Endothelial cell of umbilical vein (primary cell): ENCODE measurements at regions not wholly inside any gene's neighbourhood (a gene's known extent, or its start where the extent isn't known, plus 50 kb on each side); places are given as distances from the start of the nearest gene placed in this dataset.

Source experiments
- BruUV-seq: library from RNA; stranded (reverse); fragments of 400-500 nt; replicated peaks from 2 replicates; lab custom pipeline; 2021; lab: Mats Ljungman, UMichigan
- CTCF ChIA-PET: fragments of 300-600, 350-600 bp; sonication (Branson Sonifier 250); formaldehyde crosslinking; loops from one replicate; lab custom pipeline; 2021; ENCODE audit warnings: antibody characterized with exemption, inconsistent platforms; lab: Charles Lee
- POLR2A ChIA-PET: fragments of 300-600, 350-600 bp; sonication (Branson Sonifier 250); formaldehyde crosslinking; loops from one replicate; lab custom pipeline; 2021; ENCODE audit warnings: antibody characterized with exemption, inconsistent platforms; lab: Charles Lee
- DNase-seq: peaks from one replicate; pipeline ENCODE4 v3.0.0-alpha.2; 2011; ENCODE audit warnings: low read depth, low spot score
- FAIRE-seq: peaks from 2 replicates; lab custom pipeline; 2011; peaks lifted over from hg19 to GRCh38; lab: Jason Lieb, UNC
- H2AFZ ChIP-seq: 2 replicates; pipeline ENCODE4 v1.6.0; 2012; ENCODE audit warnings: low read depth, low read length, control low read depth, inconsistent platforms
- H3K27ac ChIP-seq: 2 replicates; pipeline ENCODE4 v1.5.1; 2011; ENCODE audit warnings: low read depth, mild to moderate bottlenecking, control low read depth, low read length, moderate library complexity; ENCODE audit not compliant: insufficient read depth
- H3K27me3 ChIP-seq, 2 experiments: 2 replicates each; pipeline versions ENCODE4 v1.6.0 to v1.6.1; 2011; ENCODE audit warnings: low read length in 2 of 2, mixed read lengths in 1 of 2; ENCODE audit not compliant: control insufficient read depth in 2 of 2, insufficient read depth in 2 of 2
- H3K36me3 ChIP-seq, 2 experiments: 2 replicates in 1 of 2; 3 replicates in 1 of 2; pipeline ENCODE4 v1.5.1; 2011; ENCODE audit warnings: low read length in 2 of 2, mild to moderate bottlenecking in 1 of 2, moderate library complexity in 1 of 2; ENCODE audit not compliant: control insufficient read depth in 2 of 2, insufficient read depth in 2 of 2; ENCODE audit errors: extremely low read depth in 1 of 2
- H3K4me1 ChIP-seq: 3 replicates; pipeline ENCODE4 v1.5.1; 2011; ENCODE audit warnings: mild to moderate bottlenecking, low read length; ENCODE audit not compliant: control insufficient read depth, insufficient read depth; ENCODE audit errors: extremely low read depth
- H3K4me2 ChIP-seq: 2 replicates; pipeline ENCODE4 v1.6.1; 2011; ENCODE audit warnings: low read length, control low read depth, mixed read lengths; ENCODE audit not compliant: insufficient read depth
- H3K4me3 ChIP-seq, 3 experiments: fragments of 200-600 bp in 1 of 3; sonication (generic), shearing (Covaris generic) in 1 of 3; replicated peaks in 1 of 3; 2 replicates each; pipeline ENCODE4 v1.5.1; 2011 to 2016; ENCODE audit warnings: control low read depth in 3 of 3, low read length in 3 of 3, mild to moderate bottlenecking in 2 of 3, inconsistent platforms in 1 of 3, low read depth in 1 of 3, moderate library complexity in 1 of 3; ENCODE audit not compliant: insufficient read depth in 1 of 3
- H3K79me2 ChIP-seq: 2 replicates; pipeline ENCODE4 v1.6.0; 2012; ENCODE audit warnings: low read length, inconsistent platforms; ENCODE audit not compliant: control insufficient read depth, insufficient read depth
- H3K9ac ChIP-seq: replicated peaks from 2 replicates; pipeline ENCODE3; 2011; ENCODE audit warnings: low read length, control low read depth; ENCODE audit not compliant: insufficient read depth; ENCODE audit errors: extremely low read depth
- H3K9me1 ChIP-seq: replicated peaks from 3 replicates; pipeline ENCODE4 v1.6.0; 2011; ENCODE audit warnings: mild to moderate bottlenecking, low read length; ENCODE audit not compliant: control insufficient read depth, insufficient read depth; ENCODE audit errors: extremely low read depth
- H3K9me3 ChIP-seq: replicated peaks from 2 replicates; pipeline ENCODE4 v1.5.1; 2012; ENCODE audit warnings: low read length, inconsistent platforms; ENCODE audit not compliant: control insufficient read depth, insufficient read depth
- H4K20me1 ChIP-seq: replicated peaks from 2 replicates; pipeline ENCODE3; 2011; ENCODE audit warnings: mild to moderate bottlenecking, low read length; ENCODE audit not compliant: control insufficient read depth, insufficient read depth; ENCODE audit errors: extremely low read depth
- EZH2 ChIP-seq: IDR thresholded peaks from 2 replicates; pipeline ENCODE4 v1.6.1; 2012; ENCODE audit warnings: borderline replicate concordance, low read depth, mild to moderate bottlenecking, moderate library complexity, low read length, inconsistent platforms; ENCODE audit not compliant: severe bottlenecking
- FOS ChIP-seq: IDR thresholded peaks from 2 replicates; pipeline ENCODE4 v1.6.1; 2011; ENCODE audit warnings: mild to moderate bottlenecking, low read length, moderate library complexity, borderline replicate concordance; ENCODE audit not compliant: insufficient read depth
- GATA2 ChIP-seq: IDR thresholded peaks from 2 replicates; pipeline ENCODE4 v1.7.0; 2011; ENCODE audit warnings: low read depth, mild to moderate bottlenecking, moderate library complexity, mixed read lengths, low read length; ENCODE audit not compliant: insufficient read length, insufficient read depth
- MYC ChIP-seq: IDR thresholded peaks from one replicate; pipeline ENCODE4 v1.6.1; 2011; ENCODE audit warnings: mild to moderate bottlenecking, low read depth, low read length
- POLR2AphosphoS5 ChIP-seq: IDR thresholded peaks from 2 replicates; pipeline ENCODE4 v1.6.1; 2012; ENCODE audit warnings: low read depth, mild to moderate bottlenecking, control low read depth, low read length, moderate library complexity; ENCODE audit not compliant: insufficient read depth
- dilution Hi-C: fragments of 300-500 bp; cut with MboI; formaldehyde crosslinking; loops from one replicate; pipeline ENCODE4 v1.15.0; 2019; ENCODE audit warnings: low sequenced_read_pairs; ENCODE audit not compliant: extremely low pct_ligation_motif_present
- intact Hi-C: fragments of 100-400 bp; cut with micrococcal nuclease; formaldehyde crosslinking; loops from one replicate; pipeline ENCODE4 v1.10.0; 2022
- TF ChIP-seq, protein P1 (sequence below): IDR thresholded peaks from 2 replicates; pipeline ENCODE4 v1.6.1; 2011; ENCODE audit not compliant: insufficient read depth, insufficient read length
- TF ChIP-seq, protein P2 (sequence below), 2 donors: IDR thresholded peaks; 1 replicate in 1 of 2; 2 replicates in 1 of 2; pipeline ENCODE4 v1.5.1; 2011; ENCODE audit warnings: low read length in 2 of 2, mild to moderate bottlenecking in 2 of 2, moderate library complexity in 2 of 2, control low read depth in 1 of 2, inconsistent platforms in 1 of 2, low read depth in 1 of 2; ENCODE audit not compliant: insufficient read depth in 1 of 2; ENCODE audit errors: extremely low read depth in 1 of 2

DNA sequence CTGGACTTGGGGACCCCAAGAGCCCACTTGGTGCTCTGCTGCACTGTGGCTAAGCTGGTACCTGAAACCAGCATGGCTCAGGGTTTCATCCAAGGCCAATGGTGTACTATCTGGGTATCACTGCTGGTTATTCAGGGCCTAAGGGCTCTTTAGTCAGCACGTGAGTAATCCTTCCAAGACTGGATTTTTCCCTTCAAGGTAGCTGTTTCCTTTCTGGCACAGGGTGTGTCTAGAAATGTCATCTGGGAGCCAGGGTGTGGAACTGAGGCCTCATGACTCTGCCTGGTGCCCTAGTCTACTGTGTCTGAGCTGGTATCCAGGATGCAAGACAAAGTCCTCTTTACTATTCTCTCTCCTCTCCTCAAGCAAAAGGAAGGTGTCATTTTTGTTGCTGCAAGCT is 99.0 kb upstream of the QRFPR start:
- H3K79me2 ChIP-seq, result no peaks in the 10 kb centered on the region
- no peak overlapping the region for H3K9ac ChIP-seq
- no peak overlapping the region for H3K27ac ChIP-seq
- no TSS peak for BruUV-seq
- ChIA-PET POLR2A (no interaction called here), CTCF (no interaction called here)
- H2AFZ ChIP-seq, result no peak overlapping the region
- peaks cover 0 to 3% of the 10 kb centered on the region in 2 experiments for H3K27me3 ChIP-seq
- H3K36me3 ChIP-seq, result no peaks in the 10 kb centered on the region
- no peak for FAIRE-seq
- H3K4me1 ChIP-seq, result no peaks in the 10 kb centered on the region
- H3K4me3 ChIP-seq, result no peak overlapping the region
- H3K4me2 ChIP-seq, result no peak overlapping the region
- no peaks in the 10 kb centered on the region for H4K20me1 ChIP-seq
- DNase-seq, result no peak
- TF ChIP-seq GATA2 (no peak), FOS (no peak), POLR2AphosphoS5 (no peak), EZH2 (no peak), MYC (no peak)
- TF ChIP-seq, protein P1, sequence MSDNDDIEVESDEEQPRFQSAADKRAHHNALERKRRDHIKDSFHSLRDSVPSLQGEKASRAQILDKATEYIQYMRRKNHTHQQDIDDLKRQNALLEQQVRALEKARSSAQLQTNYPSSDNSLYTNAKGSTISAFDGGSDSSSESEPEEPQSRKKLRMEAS, result no peak
- TF ChIP-seq, protein P2, sequence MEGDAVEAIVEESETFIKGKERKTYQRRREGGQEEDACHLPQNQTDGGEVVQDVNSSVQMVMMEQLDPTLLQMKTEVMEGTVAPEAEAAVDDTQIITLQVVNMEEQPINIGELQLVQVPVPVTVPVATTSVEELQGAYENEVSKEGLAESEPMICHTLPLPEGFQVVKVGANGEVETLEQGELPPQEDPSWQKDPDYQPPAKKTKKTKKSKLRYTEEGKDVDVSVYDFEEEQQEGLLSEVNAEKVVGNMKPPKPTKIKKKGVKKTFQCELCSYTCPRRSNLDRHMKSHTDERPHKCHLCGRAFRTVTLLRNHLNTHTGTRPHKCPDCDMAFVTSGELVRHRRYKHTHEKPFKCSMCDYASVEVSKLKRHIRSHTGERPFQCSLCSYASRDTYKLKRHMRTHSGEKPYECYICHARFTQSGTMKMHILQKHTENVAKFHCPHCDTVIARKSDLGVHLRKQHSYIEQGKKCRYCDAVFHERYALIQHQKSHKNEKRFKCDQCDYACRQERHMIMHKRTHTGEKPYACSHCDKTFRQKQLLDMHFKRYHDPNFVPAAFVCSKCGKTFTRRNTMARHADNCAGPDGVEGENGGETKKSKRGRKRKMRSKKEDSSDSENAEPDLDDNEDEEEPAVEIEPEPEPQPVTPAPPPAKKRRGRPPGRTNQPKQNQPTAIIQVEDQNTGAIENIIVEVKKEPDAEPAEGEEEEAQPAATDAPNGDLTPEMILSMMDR (IDR thresholded peaks at IDR 0.05; ENCODE audit: extremely low read depth in 1 of 2, insufficient read depth in 1 of 2, low read depth in 1 of 2, low read length in 2 of 2), result no peak
- intact Hi-C loops (no loop called here), dilution Hi-C loops (loop anchor here (25.0 kb wide), 1 partner anchor 257 kb away; no protein-coding TSS in a partner anchor)
- H3K9me3 ChIP-seq, result no peaks in the 10 kb centered on the region
- H3K9me1 ChIP-seq, result no peaks in the 10 kb centered on the region
